HUES6 (cell line): ENCODE measurements at regions not wholly inside any gene's neighbourhood (a gene's known extent, or its start where the extent isn't known, plus 50 kb on each side); places are given as distances from the start of the nearest gene placed in this dataset.

Source experiments
- H3K27ac ChIP-seq: 2 replicates; pipeline ENCODE4 v1.7.0; 2013; ENCODE audit warnings: low read depth, mild to moderate bottlenecking, low read length, inconsistent platforms
- H3K27me3 ChIP-seq: 2 replicates; pipeline ENCODE4 v1.6.1; 2013; ENCODE audit warnings: low read length; ENCODE audit not compliant: control insufficient read depth, insufficient read depth
- H3K36me3 ChIP-seq: 2 replicates; pipeline ENCODE4 v1.6.1; 2013; ENCODE audit warnings: low read length; ENCODE audit not compliant: control insufficient read depth, insufficient read depth
- H3K4me1 ChIP-seq: 2 replicates; pipeline ENCODE4 v1.6.1; 2013; ENCODE audit warnings: low read length; ENCODE audit not compliant: control insufficient read depth, insufficient read depth
- H3K4me3 ChIP-seq: 2 replicates; pipeline ENCODE4 v1.5.1; 2013; ENCODE audit warnings: low read depth, low read length
- H3K9ac ChIP-seq: one replicate; pipeline ENCODE4 v1.6.1; 2013; ENCODE audit warnings: mild to moderate bottlenecking, low read length
- H3K9me3 ChIP-seq: 2 replicates; pipeline ENCODE4 v1.6.1; 2013; ENCODE audit warnings: low read depth, low read length; ENCODE audit not compliant: control insufficient read depth, insufficient read depth

GRCh38 chr18:40072761-40073160 lies 1882.3 kb upstream of the PIK3C3 start:
- Histone ChIP-seq H3K9ac (no peak overlapping the region), H3K27me3 (no peaks in the 10 kb centered on the region), H3K4me1 (no peaks in the 10 kb centered on the region), H3K27ac (no peak overlapping the region), H3K4me3 (no peak overlapping the region), H3K36me3 (no peaks in the 10 kb centered on the region), H3K9me3 (no peaks in the 10 kb centered on the region)

GRCh38 chr18:40066368-40066767 lies 1888.7 kb upstream of the PIK3C3 start:
- Histone ChIP-seq H3K36me3 (no peaks in the 10 kb centered on the region), H3K4me1 (no peaks in the 10 kb centered on the region), H3K4me3 (no peak overlapping the region), H3K27ac (no peak overlapping the region), H3K9me3 (no peaks in the 10 kb centered on the region), H3K9ac (no peak overlapping the region), H3K27me3 (no peaks in the 10 kb centered on the region)

- no peaks in the 10 kb centered on the region for H3K27me3 ChIP-seq
- no peak overlapping the region for H3K4me3 ChIP-seq
- no peaks in the 10 kb centered on the region for H3K36me3 ChIP-seq
- H3K9ac ChIP-seq, result no peak overlapping the region
- H3K9me3 ChIP-seq, result no peaks in the 10 kb centered on the region
- H3K27ac ChIP-seq, result no peak overlapping the region
- no peaks in the 10 kb centered on the region for H3K4me1 ChIP-seq
Measured at GRCh38 chr18:40063488-40063887, 1891.5 kb upstream of the PIK3C3 start.

GRCh38 chr18:40061086-40061485 lies 1893.9 kb upstream of the PIK3C3 start:
- no peaks in the 10 kb centered on the region for H3K27me3 ChIP-seq
- no peak overlapping the region for H3K27ac ChIP-seq
- H3K4me1 ChIP-seq, result no peaks in the 10 kb centered on the region
- no peak overlapping the region for H3K9ac ChIP-seq
- H3K36me3 ChIP-seq, result no peaks in the 10 kb centered on the region
- no peaks in the 10 kb centered on the region for H3K9me3 ChIP-seq
- no peak overlapping the region for H3K4me3 ChIP-seq

- Histone ChIP-seq H3K36me3 (no peaks in the 10 kb centered on the region), H3K4me3 (no peak overlapping the region), H3K4me1 (no peaks in the 10 kb centered on the region), H3K9me3 (no peaks in the 10 kb centered on the region), H3K9ac (no peak overlapping the region), H3K27me3 (no peaks in the 10 kb centered on the region), H3K27ac (no peak overlapping the region)
Measured at GRCh38 chr18:40060562-40060961, 1894.5 kb upstream of the PIK3C3 start.

GRCh38 chr18:40058811-40059570 lies 1896.0 kb upstream of the PIK3C3 start:
- H3K36me3 ChIP-seq, result no peaks in the 10 kb centered on the region
- no peaks in the 10 kb centered on the region for H3K4me1 ChIP-seq
- H3K27ac ChIP-seq, result no peak overlapping the region
- no peaks in the 10 kb centered on the region for H3K9me3 ChIP-seq
- no peak overlapping the region for H3K4me3 ChIP-seq
- H3K27me3 ChIP-seq, result no peaks in the 10 kb centered on the region
- H3K9ac ChIP-seq, result no peak overlapping the region

GRCh38 chr18:40056079-40056692 lies 1898.8 kb upstream of the PIK3C3 start:
- no peak overlapping the region for H3K27ac ChIP-seq
- H3K27me3 ChIP-seq, result no peaks in the 10 kb centered on the region

GRCh38 chr18:40055262-40055661 lies 1899.8 kb upstream of the PIK3C3 start:
- H3K9me3 ChIP-seq, result no peaks in the 10 kb centered on the region
- no peaks in the 10 kb centered on the region for H3K4me1 ChIP-seq

More at GRCh38 chr18:40056079-40056692, 1898.8 kb upstream of the PIK3C3 start:
- Histone ChIP-seq H3K36me3 (no peaks in the 10 kb centered on the region), H3K4me3 (no peak overlapping the region), H3K4me1 (no peaks in the 10 kb centered on the region), H3K9me3 (no peaks in the 10 kb centered on the region), H3K9ac (no peak overlapping the region)

GRCh38 chr18:40049716-40050115 lies 1905.3 kb upstream of the PIK3C3 start:
- Histone ChIP-seq H3K4me1 (no peaks in the 10 kb centered on the region), H3K27me3 (no peaks in the 10 kb centered on the region), H3K4me3 (no peak overlapping the region), H3K36me3 (no peaks in the 10 kb centered on the region), H3K9me3 (no peaks in the 10 kb centered on the region), H3K27ac (no peak overlapping the region), H3K9ac (no peak overlapping the region)

More at GRCh38 chr18:40055262-40055661, 1899.8 kb upstream of the PIK3C3 start:
- Histone ChIP-seq H3K36me3 (no peaks in the 10 kb centered on the region), H3K27ac (no peak overlapping the region), H3K27me3 (no peaks in the 10 kb centered on the region), H3K9ac (no peak overlapping the region), H3K4me3 (no peak overlapping the region)

GRCh38 chr18:40048886-40049650 lies 1906.0 kb upstream of the PIK3C3 start:
- no peak overlapping the region for H3K9ac ChIP-seq
- H3K4me1 ChIP-seq, result no peaks in the 10 kb centered on the region
- no peaks in the 10 kb centered on the region for H3K9me3 ChIP-seq
- no peaks in the 10 kb centered on the region for H3K36me3 ChIP-seq
- no peaks in the 10 kb centered on the region for H3K27me3 ChIP-seq
- H3K4me3 ChIP-seq, result no peak overlapping the region
- no peak overlapping the region for H3K27ac ChIP-seq

- H3K27ac ChIP-seq, result no peak overlapping the region
- H3K4me3 ChIP-seq, result no peak overlapping the region
Measured at GRCh38 chr18:40048253-40048652, 1906.8 kb upstream of the PIK3C3 start.

More at GRCh38 chr18:40048253-40048652, 1906.8 kb upstream of the PIK3C3 start:
- no peaks in the 10 kb centered on the region for H3K9me3 ChIP-seq
- H3K4me1 ChIP-seq, result no peaks in the 10 kb centered on the region
- no peak overlapping the region for H3K9ac ChIP-seq
- H3K27me3 ChIP-seq, result no peaks in the 10 kb centered on the region
- H3K36me3 ChIP-seq, result no peaks in the 10 kb centered on the region
